ENCODE measurements at regions not wholly inside any gene's neighbourhood (a gene's known extent, or its start where the extent isn't known, plus 50 kb on each side); places are given as distances from the start of the nearest gene placed in this dataset.
"Not testable (repeated sequence)": the region's sequence is repeated elsewhere in the genome, so short reads cannot be mapped to it uniquely, and the experiment has no call there.

DNA sequence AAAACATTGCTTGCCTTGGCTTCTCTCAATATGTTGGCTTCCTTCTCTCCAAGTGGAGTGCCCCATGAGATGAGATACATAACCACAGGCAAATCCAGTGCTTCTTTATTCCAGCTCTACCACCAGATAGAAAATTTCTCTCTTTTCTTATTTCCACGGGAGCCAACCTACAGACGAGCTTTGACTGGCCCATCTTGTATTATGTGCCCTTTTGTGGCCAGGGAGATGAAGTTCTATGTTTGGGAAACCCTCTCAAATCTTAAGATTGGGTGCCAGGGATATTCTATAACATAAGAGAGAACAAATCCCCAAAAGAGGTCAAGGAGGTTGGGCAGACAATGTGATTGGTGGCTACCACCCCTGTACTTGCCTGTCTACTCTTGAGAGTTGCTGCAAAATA is 351.8 kb downstream of the ZNF326 start:
- no peak for DNase-seq

DNA sequence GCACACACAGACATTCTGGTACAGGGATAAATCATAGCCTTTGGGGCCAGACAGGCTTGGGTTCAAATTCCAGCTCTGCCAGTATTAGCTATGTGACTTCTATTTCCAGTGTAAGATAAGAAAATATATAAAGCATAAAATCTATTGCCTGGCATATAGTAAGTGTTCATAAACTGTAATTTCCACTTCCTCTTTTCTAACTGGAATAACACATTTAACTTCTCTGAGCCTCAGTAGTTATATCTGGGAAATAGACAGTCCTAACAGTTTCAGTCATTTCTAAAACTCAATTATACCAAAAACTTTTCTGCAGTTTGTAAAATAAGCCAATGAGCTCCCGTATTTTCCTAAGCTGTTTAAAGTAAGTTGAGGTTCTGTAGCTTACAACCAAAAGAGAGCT is 351.4 kb downstream of the ZNF326 start:
- DNase-seq = no peak

DNA sequence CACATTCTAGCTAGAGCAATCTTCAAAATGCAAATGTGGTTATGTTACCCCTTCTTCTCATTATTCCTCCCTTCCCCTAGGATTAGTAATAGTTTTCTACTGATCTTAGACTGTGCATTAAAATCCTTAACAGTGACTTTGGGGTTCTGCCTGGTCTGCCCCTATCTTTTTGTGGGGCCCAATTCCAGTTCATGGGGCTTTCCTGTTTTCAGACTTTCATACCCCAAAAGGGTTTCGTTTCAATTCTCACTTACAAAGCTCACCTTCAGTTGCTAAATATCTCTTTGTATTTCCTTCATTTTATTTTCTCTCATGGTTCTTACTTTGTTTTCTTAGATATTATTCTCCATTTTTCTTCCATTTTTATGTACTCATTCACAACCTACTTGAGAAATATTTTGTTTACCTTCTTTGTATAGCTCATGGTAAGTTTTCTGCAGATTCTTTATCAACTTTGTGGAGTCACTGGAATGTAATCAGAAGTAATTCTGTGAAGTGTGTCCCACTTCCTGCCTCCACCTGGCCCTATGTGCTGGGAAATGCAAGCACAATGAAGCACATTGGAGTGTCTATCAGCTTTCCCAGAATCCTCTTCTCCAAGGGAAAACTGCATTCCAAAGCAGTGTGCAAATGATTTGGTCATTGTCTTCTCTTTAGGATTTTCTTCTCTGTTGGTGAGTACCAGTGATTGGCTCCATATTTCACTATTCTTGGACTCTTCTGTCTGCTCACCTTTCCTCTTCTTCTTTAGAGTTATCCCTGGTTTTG is 350.2 kb downstream of the ZNF326 start:
- DNase-seq = no peak

DNA sequence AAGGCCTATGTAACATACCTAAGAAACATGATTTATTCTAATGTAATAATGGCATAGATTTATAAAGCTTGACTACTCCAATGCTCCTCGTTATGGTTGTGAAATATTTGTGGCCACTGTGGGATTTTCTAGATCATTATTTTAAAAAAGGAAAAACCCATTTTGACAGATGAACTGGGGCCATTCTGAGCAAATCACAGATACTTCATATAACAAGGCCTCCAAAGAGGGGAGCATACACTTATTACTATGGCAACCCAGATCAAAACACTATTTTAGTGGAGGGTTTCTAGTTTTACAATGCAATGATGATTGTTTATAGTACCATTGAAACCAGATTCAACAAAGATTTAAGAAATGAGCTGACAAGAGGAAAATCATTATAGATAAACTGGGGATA is 346.6 kb downstream of the ZNF326 start:
- DNase-seq = no peak

DNA sequence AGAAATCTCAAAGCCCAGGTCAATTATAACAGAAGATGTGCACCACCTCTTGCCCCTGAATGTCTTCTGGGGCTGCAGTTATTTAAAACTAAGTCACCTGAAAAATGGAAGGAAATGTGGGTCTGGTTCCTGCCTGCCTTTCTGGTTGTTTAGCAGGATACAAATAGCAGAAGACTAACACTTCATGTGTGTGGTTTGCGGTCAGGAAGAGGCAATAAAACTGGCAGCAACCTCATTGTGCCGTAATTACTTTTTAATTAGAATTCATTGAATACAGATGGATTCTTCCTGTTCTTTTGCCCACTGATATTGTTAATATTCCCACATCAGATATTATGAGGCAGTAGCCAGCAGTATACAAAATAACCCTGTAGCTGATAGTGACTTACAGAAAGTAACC is 345.7 kb downstream of the ZNF326 start:
- DNase-seq = no peak

DNA sequence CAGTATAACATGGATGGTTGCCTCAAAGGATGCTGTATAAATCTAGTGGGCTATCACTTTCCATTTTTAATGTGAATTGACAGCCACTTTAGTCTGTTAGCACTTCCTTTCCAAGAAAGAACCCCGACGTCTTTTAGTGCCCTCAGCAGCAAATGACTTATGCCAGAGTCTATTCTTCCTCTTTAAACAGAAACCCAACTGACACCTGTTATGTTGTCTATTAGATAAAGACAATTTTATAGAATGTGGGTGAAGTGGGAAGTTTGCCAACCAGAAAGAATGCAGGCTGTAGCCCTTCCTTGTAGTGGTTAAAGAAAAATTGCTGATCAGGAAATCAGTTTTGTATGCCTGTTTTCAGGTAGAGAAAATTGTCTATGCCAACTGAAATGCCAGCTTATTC is 344.9 kb downstream of the ZNF326 start:
- no peak for DNase-seq

DNA sequence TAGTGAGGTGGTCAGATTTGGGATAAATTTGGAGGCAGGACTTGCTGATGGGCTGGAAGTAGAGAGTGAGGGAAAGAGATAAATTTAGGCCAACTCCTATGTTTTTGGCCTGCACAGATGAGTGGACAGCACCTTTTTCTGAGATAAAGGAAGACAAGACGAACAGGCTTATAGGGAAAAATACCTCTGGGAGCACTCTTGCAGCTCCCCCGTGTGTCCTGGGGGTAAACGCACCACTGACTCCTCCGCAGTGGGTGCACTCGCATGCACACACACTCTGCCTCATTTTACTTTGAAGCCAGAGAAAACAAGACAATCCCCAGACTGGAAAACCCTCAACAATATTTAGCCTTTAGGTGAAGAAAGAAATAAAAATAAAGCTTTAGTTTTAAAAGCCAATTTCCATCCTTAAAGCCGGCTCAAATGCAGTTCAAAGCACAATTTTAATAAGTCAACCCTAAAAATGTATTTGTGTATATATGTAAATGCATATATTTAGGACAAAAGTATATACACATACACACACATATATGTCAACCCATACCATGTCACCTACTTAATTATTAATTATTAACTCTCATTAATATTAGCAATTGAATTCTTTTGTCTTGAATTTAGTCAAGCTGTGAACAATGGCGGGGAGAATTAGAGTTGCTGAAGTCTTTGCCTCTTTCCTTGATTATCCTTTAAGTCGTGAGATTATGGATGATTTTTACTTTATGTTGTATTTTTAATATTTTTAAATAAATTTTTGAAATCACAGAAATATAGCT is 341.8 kb downstream of the ZNF326 start:
- DNase-seq = no peak

DNA sequence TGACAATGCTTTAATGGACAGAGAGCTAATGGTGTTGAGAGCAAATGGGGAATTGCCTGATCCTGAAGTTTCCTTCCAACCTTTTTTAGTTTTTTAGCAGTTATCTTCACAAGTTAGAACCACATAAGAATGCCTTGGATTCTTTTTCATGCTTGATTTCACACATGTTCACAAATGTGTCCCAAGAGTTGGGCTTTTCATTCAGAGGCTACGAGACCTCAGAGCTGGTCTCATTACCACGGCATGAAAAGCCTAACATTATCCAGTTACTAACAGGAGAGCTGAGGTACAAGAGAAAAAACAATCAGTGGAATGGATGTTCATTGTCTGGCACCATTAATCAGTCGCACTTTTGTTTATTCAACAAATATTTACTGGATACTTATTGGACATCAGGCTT is 340.6 kb downstream of the ZNF326 start:
- DNase-seq = peak; percentile 18

DNA sequence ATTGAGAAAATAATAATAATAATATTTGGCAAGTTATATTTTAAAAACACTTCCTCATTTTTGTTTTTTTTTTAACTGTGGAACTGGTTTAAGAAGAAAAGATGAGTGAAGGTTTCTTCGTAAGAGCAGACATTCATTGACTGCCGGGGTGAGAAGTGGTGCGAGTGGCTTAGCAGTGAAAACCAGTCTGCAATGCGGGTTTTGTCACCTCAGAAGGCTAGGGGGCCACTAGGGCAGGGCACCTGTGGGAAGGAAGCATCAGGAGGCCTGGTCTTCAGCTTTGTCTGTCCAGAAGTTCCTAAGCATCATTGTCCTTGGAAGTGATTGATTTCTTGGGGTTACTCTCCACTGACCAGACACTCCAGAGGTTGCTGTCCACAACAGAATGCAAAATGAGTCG is 339.2 kb downstream of the ZNF326 start:
- no peak for DNase-seq

DNA sequence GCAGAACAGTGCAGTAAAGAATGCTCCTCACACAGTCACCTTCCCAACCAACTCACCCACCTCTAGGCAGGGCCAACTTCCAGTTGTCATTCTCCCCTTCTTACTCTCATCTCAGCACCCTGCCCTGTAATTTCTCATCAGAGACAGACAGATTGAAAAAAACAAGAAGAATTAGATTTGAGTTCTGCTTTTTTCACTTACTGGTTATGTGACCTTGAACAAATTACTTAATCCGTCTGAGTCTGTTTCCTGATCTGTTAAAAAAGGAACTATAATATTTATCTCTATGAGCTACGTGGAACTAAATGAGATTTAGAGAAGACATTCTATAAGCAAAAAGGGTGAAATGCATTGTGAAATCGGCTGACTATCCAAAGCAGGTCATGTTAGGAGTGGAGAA is 330.3 kb downstream of the ZNF326 start:
- DNase-seq = no peak

DNA sequence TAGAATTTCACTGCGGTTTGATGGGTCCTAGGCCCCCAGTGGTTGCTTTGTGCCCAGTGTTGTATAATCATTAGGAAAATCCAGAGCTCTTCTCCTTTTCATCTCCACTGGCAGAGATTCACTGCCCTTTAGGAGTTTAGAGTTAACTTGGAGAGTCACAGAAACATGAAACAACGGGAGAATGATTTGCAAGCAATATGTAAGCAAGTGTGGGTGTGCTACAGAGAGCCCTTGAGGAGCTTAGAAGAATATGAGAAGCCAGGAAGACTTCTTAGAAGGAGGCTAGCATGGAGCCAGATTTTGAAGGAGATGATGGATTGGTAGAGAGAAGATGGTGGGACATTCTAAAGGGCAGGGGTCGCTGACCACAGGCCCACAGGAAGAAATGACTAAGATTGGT is 327.3 kb downstream of the ZNF326 start:
- no peak for DNase-seq

DNA sequence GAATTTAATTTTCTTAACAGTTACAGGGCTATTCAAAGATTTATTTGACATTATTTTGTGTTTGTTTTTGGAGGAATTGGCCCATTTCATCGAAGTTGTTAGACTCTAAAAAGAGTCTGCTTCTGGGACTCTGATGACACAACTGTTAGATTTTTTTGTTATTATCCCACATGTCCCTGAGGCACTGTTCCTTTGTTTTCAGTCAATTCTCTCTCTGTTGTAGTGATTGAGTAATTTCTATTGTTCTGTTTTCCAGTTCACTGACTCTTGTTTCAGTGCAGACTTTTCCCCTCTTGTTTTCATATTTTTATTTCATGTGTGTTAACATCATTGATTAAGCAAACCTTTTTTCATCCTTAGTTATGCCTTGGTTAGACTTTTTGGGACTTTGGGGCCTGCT is 325.0 kb downstream of the ZNF326 start:
- DNase-seq = no peak

DNA sequence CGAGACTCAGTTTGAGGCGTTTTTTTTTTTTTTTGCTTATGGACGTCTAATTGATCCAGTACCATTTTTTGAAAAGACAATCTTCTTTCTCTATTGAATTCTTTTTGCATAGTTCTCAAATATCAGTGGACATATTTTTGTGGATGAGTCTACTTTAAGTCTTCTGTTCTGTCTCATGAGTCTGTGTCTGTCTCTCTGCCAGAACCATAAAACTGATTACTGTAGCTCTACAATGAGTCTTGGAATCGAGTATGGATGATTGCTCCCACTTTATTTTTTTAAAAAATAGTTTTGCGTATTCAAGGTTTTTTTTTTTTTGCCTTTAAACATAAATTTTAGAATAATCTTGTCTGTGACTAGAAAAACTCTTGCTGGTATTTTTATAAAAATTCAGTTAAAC is 323.5 kb downstream of the ZNF326 start:
- no peak for DNase-seq

DNA sequence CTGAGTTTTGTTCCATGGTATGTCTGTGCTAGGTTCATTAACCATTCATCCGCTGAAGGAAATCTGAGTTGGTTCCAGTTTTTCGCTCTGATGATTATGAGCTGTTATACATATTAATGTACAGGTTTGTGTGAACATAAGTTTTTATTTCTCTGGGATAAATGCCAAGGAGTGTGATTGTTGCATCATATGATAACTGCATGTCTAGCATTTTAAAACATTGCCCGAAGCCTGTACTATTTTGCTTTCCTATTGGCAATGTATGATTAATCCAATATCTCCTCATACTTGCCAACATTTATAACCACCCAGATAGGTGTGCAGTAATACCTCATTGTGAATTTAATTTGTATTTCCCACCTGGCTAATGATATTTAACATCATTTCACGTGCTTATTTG is 322.7 kb downstream of the ZNF326 start:
- no peak for DNase-seq

DNA sequence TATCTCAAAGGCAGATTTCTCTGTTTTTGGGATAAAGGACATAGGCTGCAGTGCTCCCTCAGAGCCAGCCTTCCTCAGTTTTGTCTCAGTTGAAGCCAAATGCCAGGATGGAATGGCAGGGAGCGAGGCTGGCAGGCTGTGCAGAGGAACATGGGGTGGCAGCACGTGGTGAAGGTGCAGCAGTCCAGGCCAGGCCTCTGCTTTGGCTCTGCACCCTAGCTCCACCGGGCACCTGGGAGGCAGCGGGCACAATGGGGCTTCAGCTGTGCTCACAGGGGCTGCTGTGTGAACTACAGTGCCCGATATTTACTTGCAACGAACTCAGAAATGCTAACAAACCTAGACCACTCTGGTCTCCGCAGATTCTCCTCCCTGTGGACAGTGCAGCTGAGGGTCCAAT is 319.6 kb downstream of the ZNF326 start:
- no peak for DNase-seq

DNA sequence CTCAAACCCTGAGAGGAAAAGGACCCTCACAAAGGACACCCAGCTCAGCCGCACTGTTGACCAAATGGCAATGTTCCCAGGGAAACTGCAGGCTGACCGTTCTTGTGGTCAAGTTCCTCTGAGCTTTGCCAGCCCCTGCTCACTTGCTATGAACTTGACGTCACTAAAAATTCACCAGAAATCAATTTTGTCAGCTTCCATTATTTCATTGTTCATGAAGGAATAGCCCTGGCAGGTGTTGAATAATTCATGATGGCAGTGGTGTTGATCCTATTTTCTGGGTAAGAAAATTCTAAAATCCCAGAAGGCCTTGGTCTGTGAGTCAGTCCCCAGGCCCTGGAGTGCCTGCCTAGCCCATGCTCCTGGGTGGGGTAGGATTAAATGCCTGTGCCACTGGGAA is 318.9 kb downstream of the ZNF326 start:
- DNase-seq = no peak

DNA sequence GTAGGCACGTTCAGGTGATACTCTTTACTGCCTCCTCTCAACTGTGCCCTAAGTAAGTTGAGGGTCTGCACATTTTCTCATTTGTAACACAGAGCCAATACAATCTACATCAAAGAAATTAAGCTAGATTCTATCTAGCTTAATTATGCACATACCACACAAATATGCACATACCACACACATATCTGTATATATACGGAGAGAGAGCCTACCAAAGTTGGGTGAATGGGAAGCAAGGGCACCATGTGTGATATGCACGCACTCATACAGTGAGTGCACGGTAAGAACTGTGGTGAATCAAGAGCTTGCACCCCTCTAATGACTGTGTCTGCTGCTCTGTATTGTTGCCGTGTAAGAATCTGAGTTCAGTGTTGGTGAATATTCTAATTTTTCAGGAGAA is 314.9 kb downstream of the ZNF326 start:
- no peak for DNase-seq

DNA sequence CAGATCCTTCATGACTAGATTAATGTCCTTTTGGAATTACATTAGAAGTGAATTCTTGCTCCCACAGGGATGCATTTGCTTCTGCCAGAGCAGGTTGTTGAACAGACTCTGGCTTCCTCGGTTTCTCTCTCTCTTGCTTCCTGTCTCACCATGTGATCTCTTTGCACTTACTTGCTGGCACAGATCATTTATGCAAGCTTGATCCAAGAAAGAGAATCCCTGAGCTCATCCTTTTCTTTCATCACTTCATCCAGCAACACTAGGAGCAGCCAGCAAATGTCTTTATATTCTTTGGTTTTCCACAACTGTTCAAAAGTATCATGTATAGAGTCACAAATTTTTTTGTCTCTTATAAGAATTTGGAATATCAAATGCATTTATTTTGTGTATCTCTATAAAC is 313.5 kb downstream of the ZNF326 start:
- no peak for DNase-seq

DNA sequence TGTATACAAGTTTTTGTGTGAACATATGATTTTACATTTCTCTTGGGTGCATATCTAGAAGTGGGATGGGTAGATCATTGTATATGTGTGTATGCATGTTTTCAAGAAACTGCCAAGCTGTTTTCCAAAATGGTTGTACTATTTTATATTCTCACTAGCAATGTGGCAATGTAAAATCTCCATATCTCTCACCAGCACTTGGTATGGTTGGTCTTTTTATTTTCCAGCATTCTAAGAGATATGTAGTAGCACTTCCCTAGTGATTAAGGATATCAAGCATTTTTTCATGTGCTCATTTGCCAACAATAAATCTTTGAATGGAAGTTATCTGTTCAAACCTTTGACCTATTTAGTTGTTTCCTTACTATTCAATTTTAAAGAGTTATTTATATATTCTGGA is 310.7 kb downstream of the ZNF326 start:
- DNase-seq = no peak

DNA sequence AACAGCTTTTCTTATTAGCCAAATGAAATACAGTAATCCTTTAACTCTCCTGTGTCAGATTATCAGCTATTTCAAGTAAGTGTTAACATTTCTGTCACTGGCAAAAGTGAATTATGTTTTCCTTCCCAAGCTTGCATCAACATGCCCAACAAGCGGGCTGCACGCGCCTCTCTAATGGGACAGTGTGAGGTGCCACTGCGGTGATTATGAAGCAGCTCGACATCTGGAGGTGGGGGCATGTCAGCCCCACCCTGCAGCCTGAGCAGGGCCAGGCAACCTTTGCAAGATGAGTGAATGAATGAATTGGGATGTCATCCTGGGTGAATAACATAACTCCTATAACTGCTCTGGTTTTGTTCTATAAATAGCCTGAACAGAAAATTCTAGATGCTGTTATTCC is 301.4 kb downstream of the ZNF326 start:
- DNase-seq = no peak

DNA sequence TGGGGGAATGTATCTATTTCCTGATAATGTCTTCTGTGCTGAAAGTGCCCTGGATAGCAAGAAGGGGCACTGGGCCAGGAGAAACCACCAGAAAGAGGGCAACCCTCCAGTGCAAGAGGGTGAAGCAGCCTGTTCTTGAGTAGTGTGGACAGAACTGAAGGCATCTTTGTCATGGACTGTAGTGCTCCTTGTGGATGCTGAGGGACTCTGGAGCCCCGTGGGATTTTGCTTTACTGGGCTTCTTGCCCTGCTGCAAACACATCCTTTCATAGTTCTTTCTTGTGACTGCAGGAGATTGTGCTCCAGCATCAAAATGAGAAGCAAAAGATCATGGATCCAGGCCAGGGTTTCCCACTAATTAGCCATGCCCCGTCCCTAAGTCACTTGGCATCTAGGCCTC is 300.6 kb downstream of the ZNF326 start:
- no peak for DNase-seq

DNA sequence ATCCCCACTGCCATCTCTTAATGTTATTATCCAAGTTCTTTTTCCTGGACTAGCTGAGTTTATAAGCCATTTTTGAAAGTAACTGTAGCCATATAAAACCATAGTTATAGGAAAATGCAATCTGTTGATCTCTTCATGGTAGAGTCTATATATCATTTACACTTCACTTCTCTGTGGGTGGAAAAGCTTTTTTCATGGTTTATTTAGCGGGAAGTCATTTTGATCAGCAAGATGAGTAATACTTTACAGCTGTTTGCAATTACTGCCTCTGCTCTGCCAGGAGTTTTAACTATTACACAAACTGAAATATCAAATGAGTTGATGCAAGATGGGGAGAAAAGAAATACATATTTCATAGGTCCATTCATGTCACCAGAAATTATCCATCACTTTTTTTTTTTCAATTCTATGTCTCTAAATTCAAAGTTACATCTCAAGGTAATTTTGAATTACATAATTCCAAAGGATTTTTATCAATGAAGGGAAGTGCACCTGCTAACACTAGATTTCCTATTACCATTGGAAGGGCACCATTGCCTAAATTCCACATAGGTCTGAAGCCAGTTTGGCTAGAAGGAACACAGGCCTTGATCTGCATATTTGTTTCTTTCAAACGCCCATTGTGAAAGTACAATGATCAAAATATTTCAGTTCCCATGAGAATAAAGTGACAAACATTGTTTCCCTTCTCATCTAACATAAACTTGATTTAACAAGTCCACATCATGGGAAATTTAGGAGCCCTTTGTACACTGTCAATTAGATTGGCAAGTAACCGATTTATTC is 296.7 kb downstream of the ZNF326 start:
- DNase-seq = no peak

DNA sequence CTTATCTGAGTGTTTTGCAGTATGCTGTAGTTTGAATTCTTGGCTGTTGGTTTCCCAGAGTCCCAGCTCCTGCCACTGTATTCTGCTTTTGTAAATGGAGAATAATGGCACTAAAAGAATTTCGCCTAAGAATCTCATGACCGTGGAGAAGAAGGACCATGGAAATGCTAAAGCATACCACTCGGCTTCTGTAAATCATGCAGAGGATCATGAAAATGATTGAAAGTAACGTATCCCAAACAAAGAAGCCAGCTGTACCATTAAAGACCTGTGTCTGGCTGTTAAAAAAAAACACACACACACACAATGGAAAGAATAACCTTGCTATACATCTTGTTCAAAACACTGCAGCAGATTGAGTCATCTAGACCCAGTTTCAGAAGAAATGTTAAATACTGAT is 287.9 kb downstream of the ZNF326 start:
- no peak for DNase-seq

DNA sequence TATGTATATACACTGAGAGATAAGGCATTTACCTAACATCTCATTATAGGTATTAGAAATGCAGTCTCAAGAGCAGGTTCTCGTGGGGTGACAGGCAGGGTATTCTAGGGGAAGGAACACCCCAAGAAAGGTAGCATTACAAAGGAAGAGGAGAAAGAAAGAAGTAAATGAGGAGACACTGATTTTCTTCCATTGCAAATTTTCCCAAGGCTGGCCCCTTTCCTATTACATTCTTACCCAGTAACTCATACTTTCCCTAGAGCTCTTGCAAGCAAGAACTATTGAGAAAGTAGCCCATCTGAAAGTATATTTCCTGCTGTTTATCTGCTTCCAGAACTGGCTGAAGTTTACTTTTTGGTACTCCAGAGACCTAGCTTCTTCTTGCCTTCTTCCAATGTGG is 287.0 kb downstream of the ZNF326 start:
- DNase-seq = not testable (repeated sequence)
